GM19025 (cell line): ENCODE measurements at regions not wholly inside any gene's neighbourhood (a gene's known extent, or its start where the extent isn't known, plus 50 kb on each side); places are given as distances from the start of the nearest gene placed in this dataset.
"Not testable (repeated sequence)": the region's sequence is repeated elsewhere in the genome, so short reads cannot be mapped to it uniquely, and the experiment has no call there.

ENCODE experiments used
- ATAC-seq: cut with Tn5 transposase; IDR thresholded peaks from one replicate; pipeline ENCODE4 v1.9.1; 2021; ENCODE audit warnings: mild to moderate bottlenecking, low read depth, moderate library complexity; ENCODE audit not compliant: unreplicated experiment

GRCh38 chr4:75289914-75290582, 224.2 kb downstream of the RCHY1 start:
- ATAC-seq, result no peak

- ATAC-seq, result no peak
Measured at GRCh38 chr4:75287738-75288517, 226.3 kb downstream of the RCHY1 start.

GRCh38 chr4:75285837-75286236, 228.4 kb downstream of the RCHY1 start:
- no peak for ATAC-seq

- ATAC-seq, result no peak
Measured at GRCh38 chr4:75284831-75285230, 229.4 kb downstream of the RCHY1 start.

- ATAC-seq, result not testable (repeated sequence)
Measured at GRCh38 chr4:75280461-75280860, 233.7 kb downstream of the RCHY1 start.

GRCh38 chr4:75259306-75259705, 254.9 kb downstream of the RCHY1 start:
- ATAC-seq, result no peak

GRCh38 chr4:75255261-75255660, 258.9 kb downstream of the RCHY1 start:
- no peak for ATAC-seq

- ATAC-seq, result no peak
Measured at GRCh38 chr4:75254745-75255144, 259.5 kb downstream of the RCHY1 start.

- not testable (repeated sequence) for ATAC-seq
Measured at GRCh38 chr4:75253094-75253493, 261.1 kb downstream of the RCHY1 start.

- no peak for ATAC-seq
Measured at GRCh38 chr4:75251547-75251946, 262.7 kb downstream of the RCHY1 start.

- ATAC-seq, result no peak
Measured at GRCh38 chr4:75249739-75250138, 264.5 kb downstream of the RCHY1 start.

- no peak for ATAC-seq
Measured at GRCh38 chr4:75248770-75249407, 265.3 kb downstream of the RCHY1 start.

- ATAC-seq, result no peak
Measured at GRCh38 chr4:75244325-75244724, 269.9 kb downstream of the RCHY1 start.

GRCh38 chr4:75243570-75243969, 270.6 kb downstream of the RCHY1 start:
- ATAC-seq, result no peak

GRCh38 chr4:75235359-75235951, 278.7 kb downstream of the RCHY1 start:
- ATAC-seq, result peak; percentile 99

GRCh38 chr4:75232546-75232945, 281.7 kb downstream of the RCHY1 start:
- no peak for ATAC-seq

- peak; percentile 60 for ATAC-seq
Measured at GRCh38 chr4:75229806-75230570, 284.2 kb downstream of the RCHY1 start.

- no peak for ATAC-seq
Measured at GRCh38 chr4:75213480-75213879, 280.6 kb downstream of the PARM1 start.

GRCh38 chr4:75211422-75211821, 278.5 kb downstream of the PARM1 start:
- ATAC-seq, result no peak

GRCh38 chr4:75207902-75208301, 275.0 kb downstream of the PARM1 start:
- no peak for ATAC-seq
